GM19324 (cell line): ENCODE measurements at regions not wholly inside any gene's neighbourhood (a gene's known extent, or its start where the extent isn't known, plus 50 kb on each side); places are given as distances from the start of the nearest gene placed in this dataset.

Source experiments
- ATAC-seq: cut with Tn5 transposase; IDR thresholded peaks from one replicate; pipeline ENCODE4 v1.9.1; 2021; ENCODE audit warnings: mild to moderate bottlenecking, moderate library complexity; ENCODE audit not compliant: unreplicated experiment, low FRiP score

GRCh38 chr5:174877987-174878386, 153.6 kb downstream of the MSX2 start:
- no peak for ATAC-seq

- ATAC-seq: no peak
Measured at GRCh38 chr5:174872271-174872670, 147.9 kb downstream of the MSX2 start.

- no peak for ATAC-seq
Measured at GRCh38 chr5:174852143-174852542, 127.8 kb downstream of the MSX2 start.

GRCh38 chr5:174850565-174851169, 126.3 kb downstream of the MSX2 start:
- ATAC-seq: no peak

GRCh38 chr5:174849426-174849825, 125.0 kb downstream of the MSX2 start:
- ATAC-seq: no peak

GRCh38 chr5:174844971-174845370, 120.6 kb downstream of the MSX2 start:
- no peak for ATAC-seq

- ATAC-seq: no peak
Measured at GRCh38 chr5:174843263-174844250, 119.2 kb downstream of the MSX2 start.

GRCh38 chr5:174840435-174840834, 116.1 kb downstream of the MSX2 start:
- ATAC-seq: no peak

GRCh38 chr5:174839196-174839595, 114.8 kb downstream of the MSX2 start:
- ATAC-seq: no peak

GRCh38 chr5:174837919-174838902, 113.8 kb downstream of the MSX2 start:
- ATAC-seq: no peak

GRCh38 chr5:174834081-174834480, 109.7 kb downstream of the MSX2 start:
- no peak for ATAC-seq

- no peak for ATAC-seq
Measured at GRCh38 chr5:174832811-174833210, 108.4 kb downstream of the MSX2 start.

GRCh38 chr5:174832025-174832424, 107.6 kb downstream of the MSX2 start:
- no peak for ATAC-seq

GRCh38 chr5:174831031-174831660, 106.8 kb downstream of the MSX2 start:
- ATAC-seq: no peak

GRCh38 chr5:174829511-174829864, 105.1 kb downstream of the MSX2 start:
- no peak for ATAC-seq

- no peak for ATAC-seq
Measured at GRCh38 chr5:174828804-174829510, 104.6 kb downstream of the MSX2 start.

GRCh38 chr5:174827558-174827957, 103.2 kb downstream of the MSX2 start:
- no peak for ATAC-seq

GRCh38 chr5:174825587-174825986, 101.2 kb downstream of the MSX2 start:
- no peak for ATAC-seq

GRCh38 chr5:174818430-174818829, 94.0 kb downstream of the MSX2 start:
- no peak for ATAC-seq

- ATAC-seq: no peak
Measured at GRCh38 chr5:174817610-174818009, 93.2 kb downstream of the MSX2 start.
